H54 (cell line): ENCODE measurements at regions not wholly inside any gene's neighbourhood (a gene's known extent, or its start where the extent isn't known, plus 50 kb on each side); places are given as distances from the start of the nearest gene placed in this dataset.
"Not testable (repeated sequence)": the region's sequence is repeated elsewhere in the genome, so short reads cannot be mapped to it uniquely, and the experiment has no call there.

Experiments used
- DNase-seq: peaks from one replicate; pipeline ENCODE4 v3.0.0; 2011; ENCODE audit warnings: low spot score, mixed read lengths; ENCODE audit not compliant: insufficient read length
- FAIRE-seq: peaks from 3 replicates; lab custom pipeline; 2011; peaks lifted over from hg19 to GRCh38; lab: Jason Lieb, UNC
- POLR2A ChIP-seq: IDR thresholded peaks from 2 replicates; pipeline ENCODE4 v1.6.1; 2011; ENCODE audit warnings: low read depth, mild to moderate bottlenecking, low read length

DNA sequence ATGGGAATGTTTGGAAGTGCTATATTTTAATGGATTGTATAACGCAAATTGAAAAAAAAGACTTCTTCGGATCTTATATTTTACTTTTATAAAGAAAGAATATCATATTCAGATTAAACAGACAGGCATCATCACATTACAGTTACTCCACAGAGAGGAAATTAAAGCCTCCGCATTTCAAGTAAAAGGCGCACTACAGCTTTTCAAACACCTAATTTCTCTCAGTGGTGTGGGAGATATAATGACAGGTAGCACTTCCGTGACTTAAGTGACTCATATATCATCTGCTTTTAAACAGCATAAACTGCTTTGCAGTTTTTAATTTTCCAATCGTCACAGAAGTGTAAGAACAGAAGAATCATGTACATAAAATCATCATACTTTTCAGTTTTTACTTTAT, 751.4 kb downstream of the FSCB start:
- no peak for FAIRE-seq
- DNase-seq = no peak
- no peak for TF ChIP-seq POLR2A

DNA sequence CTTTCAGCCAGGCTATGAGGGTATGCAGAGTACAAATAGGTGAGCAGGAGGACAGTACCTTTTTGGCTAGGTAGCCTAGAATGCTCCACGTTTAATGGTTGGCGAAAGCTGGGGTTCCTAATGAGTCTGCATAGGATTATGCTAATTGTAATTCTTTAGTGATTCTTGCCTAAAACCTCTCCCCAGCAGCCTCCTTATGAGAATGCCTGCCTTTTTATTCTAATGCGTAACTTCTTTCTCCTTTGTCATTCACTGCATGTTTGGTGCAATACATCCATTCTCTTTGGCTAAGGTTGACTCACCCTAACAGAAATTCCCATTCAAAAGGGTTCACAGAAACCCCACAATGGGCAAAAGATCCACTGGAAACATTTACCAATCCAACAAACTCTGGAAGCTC, 752.2 kb downstream of the FSCB start:
- TF ChIP-seq POLR2A = no peak
- no peak for FAIRE-seq
- no peak for DNase-seq

DNA sequence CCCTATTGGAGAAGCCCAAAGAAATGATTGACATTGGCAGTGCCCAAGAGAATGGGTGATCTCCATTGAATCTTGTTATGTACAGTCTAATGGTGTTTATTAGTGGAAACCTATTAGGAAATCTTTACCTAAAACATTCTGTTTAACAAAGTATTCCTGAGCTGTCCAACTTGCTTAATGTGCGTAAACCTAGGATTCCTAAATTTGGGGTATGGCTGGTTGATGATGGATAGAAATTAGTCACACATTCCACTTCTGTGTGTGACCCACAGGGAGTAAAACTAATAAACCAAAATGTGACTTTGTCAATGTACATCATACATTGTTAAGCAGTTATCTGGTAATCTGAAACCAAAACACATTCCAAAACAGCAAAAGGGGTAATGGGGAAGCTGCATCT, 761.3 kb downstream of the FSCB start:
- FAIRE-seq = no peak
- DNase-seq = no peak
- TF ChIP-seq POLR2A = no peak

DNA sequence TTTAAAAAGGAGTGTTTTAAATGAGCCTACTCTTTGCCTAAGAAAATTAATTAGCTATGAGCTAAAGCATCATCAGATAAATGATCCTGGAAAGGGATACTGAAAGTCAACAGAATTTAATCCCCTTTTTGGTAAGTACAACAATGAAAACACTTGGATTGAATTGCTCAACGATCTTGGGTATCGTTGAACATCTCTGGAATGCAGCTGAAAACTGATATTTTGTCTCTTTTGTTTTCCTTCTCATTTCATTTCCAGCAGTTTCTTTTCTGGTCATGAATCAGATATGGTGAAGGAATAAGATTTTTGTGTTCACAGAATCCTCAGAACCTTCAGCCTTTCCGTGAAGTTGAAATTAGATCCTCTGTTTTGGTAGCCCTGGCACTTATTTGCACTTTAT, 771.2 kb downstream of the FSCB start:
- DNase-seq = no peak
- no peak for FAIRE-seq
- no peak for TF ChIP-seq POLR2A

DNA sequence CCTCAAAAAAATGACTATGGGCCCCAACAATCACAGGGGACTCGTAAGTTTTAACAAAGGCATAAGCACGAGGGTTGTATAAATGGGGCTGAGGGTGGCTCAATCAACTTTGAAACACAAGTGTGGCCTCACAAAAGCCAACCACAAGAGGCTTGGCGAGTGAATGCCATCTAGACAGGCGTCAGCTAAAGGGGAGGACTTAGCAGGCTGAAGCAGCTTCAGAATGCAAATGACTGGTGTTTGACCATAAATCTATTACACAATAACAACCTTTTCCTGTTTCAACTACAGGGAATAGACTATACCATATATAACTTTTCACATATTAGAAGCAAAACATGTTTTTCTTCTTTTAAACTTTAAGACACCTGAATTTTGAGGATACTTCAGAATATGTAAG, 777.9 kb downstream of the FSCB start:
- no peak for TF ChIP-seq POLR2A
- DNase-seq (no peak), FAIRE-seq (no peak)

DNA sequence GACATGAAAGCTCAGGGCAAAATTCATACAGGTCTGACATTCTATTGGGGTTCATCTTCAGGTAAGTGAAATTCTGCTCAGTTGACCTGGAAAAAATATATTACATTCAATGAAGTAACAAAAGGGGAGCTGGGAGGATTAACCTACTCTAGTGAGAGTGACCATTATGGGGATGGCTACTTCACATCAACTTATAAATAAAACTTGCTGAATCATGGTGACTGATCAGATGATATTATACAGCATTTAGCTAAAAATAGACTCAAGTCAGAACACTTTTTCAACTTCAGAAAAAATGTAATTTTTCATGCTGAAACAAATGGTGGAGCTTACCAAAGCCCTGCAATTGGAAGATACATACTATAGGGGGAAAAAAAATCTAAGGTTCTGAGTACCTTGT, 800.2 kb downstream of the FSCB start:
- no peak for TF ChIP-seq POLR2A
- DNase-seq (no peak), FAIRE-seq (no peak)

DNA sequence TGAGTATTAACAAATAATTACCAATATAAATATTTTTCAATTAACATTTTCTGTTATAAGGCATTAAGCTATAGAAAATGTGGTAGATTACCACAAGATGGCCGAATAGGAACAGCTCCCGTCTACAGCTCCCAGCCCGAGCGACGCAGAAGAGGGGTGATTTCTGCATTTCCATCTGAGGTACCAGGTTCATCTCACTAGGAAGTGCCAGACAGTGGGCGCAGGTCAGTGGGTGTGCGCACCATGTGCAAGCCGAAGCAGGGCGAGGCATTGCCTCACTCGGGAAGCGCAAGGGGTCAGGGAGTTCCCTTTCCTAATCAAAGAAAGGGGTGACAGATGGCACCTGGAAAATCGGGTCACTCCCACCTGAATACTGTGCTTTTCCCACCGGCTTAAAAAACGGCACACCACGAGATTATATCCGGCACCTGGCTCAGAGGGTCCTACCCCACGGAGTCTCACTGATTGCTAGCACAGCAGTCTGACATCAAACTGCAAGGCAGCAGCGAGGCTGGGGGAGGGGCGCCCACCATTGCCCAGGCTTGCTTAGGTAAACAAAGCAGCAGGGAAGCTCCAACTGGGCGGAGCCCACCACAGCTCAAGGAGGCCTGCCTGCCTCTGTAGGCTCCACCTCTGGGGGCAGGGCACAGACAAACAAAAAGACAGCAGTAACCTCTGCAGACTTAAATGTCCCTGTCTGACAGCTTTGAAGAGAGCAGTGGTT, 808.4 kb downstream of the FSCB start:
- not testable (repeated sequence) for DNase-seq, FAIRE-seq

DNA sequence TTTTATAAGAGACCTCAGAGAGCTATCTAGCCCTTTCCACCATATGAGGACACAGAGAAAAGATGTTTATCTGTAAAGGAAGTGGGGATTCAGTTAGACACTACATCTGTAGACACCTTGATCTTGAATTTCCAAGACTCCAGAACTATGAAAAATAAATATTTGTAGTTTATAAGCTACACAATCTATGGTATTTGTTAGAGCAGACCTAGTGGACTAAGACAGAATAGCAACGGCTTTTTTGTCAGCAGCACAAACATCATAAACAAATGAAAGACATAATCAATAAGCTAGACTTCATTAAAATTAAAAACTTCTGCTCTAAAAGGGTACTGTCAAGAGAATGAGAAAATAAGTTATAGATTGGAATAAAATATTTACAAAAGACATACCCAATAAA, 810.1 kb downstream of the FSCB start:
- DNase-seq (no peak), FAIRE-seq (no peak)
- TF ChIP-seq POLR2A = no peak

DNA sequence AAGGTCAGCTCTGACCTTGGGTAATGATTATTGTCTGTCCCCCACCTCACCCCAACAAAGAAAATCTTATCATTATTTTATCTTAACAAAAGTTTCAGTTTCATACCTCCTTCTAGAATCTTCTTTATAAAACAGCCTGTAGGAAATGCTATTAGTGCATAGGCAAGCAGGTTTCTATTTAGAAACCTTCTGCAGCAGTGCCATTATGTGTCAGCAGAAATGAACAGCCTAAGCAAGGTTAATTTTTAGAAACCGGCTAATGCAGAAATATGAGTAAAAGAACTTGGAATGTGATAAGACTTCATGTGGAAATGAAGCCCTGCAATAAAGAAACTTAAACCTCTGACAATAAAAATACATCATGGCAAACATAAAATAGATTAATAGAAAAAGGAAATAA, 814.4 kb downstream of the FSCB start:
- no peak for TF ChIP-seq POLR2A
- FAIRE-seq (no peak), DNase-seq (no peak)

DNA sequence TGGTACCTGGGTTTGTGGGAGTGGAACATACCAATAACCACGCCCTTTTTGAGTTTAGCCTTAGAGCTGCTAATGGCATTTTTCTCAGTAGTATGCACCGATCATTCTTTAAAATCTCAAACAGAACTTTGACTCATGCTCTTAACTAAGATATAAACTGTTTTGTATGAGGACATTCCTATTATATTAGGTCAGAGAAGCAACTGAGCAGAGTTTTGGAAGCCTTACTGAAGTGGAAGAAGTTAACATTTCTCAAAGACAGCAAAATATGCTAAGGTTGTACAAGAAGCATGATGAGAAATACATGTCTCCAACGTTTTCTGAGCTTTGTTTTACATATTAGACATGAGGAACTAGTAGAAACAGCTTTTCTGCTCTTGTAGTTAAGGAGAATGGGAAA, 819.2 kb downstream of the FSCB start:
- no peak for TF ChIP-seq POLR2A
- peak; percentile 1 for DNase-seq
- FAIRE-seq = no peak

DNA sequence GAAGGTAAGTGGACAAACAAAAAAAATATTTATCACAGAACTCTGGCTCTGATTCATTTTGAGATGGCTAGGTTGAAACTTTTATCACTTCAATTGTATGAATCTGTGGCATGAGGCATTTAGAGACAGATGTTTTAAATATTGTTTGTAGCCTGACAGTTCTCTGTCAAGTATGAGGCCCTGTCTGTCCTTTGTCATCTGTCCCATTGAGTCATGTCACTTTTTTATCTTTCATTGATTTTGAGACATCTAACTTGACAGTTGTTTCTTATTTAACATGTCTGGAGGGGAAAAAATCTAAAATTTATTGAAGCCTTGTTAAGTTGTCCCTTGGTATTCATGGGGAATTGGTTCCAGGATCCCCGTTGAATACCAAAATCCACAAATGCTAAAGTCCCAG, 829.5 kb downstream of the FSCB start:
- FAIRE-seq = no peak
- DNase-seq = no peak
- TF ChIP-seq POLR2A = no peak

DNA sequence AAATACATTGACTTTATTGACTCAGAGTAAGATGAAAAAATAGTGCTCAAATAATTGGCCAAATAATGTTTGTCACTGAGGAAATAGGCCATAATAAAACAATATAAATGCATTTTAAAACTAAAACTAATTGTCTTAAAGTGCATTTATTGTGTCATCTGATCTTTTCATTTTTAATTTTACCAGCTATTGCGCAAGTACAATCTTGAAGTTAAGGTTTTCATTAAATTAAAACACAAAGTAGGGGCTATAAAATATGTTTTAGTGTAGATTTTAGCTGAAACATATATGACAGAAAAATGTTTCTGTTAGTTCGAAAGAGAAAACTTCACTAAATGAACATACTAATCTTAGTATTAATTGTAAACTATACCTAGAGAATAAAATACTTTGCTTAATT, 832.8 kb downstream of the FSCB start:
- no peak for TF ChIP-seq POLR2A
- FAIRE-seq = no peak
- DNase-seq = no peak

DNA sequence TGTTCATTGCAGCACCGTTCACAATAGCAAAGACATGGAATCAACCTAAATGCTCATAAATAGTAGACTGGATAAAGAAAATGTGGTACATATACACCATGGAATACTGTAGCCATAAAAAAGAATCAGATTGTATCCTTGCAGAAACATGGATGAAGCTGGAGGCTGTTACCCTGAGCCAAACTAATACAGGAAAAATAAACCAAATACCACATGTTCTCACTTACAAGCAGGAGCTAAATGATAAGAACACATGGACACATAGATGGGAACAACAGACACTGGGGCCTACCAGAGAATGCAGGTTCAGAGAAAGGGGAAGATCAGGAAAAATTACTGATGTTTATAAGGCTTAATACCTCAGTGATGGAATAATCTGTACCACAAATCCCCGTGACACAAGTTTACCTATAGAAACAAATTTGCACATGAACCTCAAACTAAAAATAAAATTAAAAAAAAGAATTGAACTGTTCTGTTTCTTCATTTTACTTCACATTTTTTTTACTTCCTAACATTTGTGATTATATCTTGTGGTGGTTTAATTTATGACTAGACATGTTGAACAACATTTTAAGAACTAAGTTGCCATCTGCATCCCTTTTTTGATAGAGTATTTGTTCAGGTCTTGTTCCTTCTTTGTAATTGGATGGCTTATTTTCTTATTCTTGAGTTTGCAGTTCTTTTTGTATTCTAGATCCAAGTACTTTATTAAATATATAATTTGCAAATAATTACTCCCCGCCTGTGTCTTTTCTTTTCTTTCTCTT, 835.2 kb downstream of the FSCB start:
- no peak for TF ChIP-seq POLR2A
- no peak for FAIRE-seq
- DNase-seq = no peak

DNA sequence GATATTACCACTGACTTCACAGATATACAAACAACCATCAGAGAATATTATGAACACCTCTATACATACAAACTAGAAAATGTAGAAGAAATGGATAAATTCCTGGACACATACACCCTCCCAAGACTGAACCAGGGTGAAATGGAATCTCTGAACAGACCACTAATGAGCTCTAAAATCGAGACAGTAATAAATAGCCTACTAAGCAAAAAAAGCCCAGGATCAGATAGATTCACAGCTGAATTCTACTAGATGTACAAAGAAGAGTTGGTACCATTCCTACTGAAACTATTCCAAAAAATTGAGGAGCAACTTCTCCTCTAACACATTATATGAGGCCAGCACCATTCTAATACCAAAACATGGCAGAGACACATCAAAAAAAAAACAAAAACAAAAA, 837.7 kb downstream of the FSCB start:
- no peak for TF ChIP-seq POLR2A
- DNase-seq (no peak), FAIRE-seq (no peak)
